HCT116 (cell line): ENCODE measurements at regions not wholly inside any gene's neighbourhood (a gene's known extent, or its start where the extent isn't known, plus 50 kb on each side); places are given as distances from the start of the nearest gene placed in this dataset.

Experiments used
- ATAC-seq: fragments of 200-7000 bp; cut with Tn5 transposase; 2 replicates; pipeline ENCODE4 v1.9.1; 2020; ENCODE audit warnings: mild to moderate bottlenecking, moderate library complexity
- BruUV-seq: library from RNA; stranded (reverse); fragments of 400-500 nt; replicated peaks from 2 replicates; lab custom pipeline; 2021; lab: Mats Ljungman, UMichigan
- CTCF ChIA-PET: fragments of 300-600 bp; sonication (Branson Sonifier 250); formaldehyde crosslinking; loops from one replicate; lab custom pipeline; 2021; ENCODE audit warnings: antibody characterized with exemption; lab: Charles Lee
- POLR2A ChIA-PET: fragments of 300-600, 350-600 bp; sonication (Branson Sonifier 250); formaldehyde crosslinking; loops from one replicate; lab custom pipeline; 2021; ENCODE audit warnings: antibody characterized with exemption; lab: Charles Lee
- RAD21 ChIA-PET, 2 experiments: fragments of 300-600 bp; sonication (Branson Sonifier 250); formaldehyde crosslinking; loops; one replicate each; lab custom pipeline; 2023; ENCODE audit warnings: low total read pairs in 2 of 2; ENCODE audit not compliant: uncharacterized antibody in 2 of 2, unreplicated experiment in 2 of 2, low non-redundant PET in 1 of 2; lab: Charles Lee
- DNase-seq: peaks from one replicate; pipeline ENCODE4 v3.0.0-alpha.2; 2010; ENCODE audit warnings: low read depth, low spot score
- H2AFZ ChIP-seq: fragments of 200-600 bp; shearing (Covaris generic), sonication (generic); 2 replicates; pipeline ENCODE4 v1.6.1; 2017; ENCODE audit warnings: low read depth, mixed run types, mixed read lengths, antibody characterized with exemption, low read length; ENCODE audit not compliant: poor library complexity, severe bottlenecking
- H3K27ac ChIP-seq: 2 replicates; pipeline ENCODE4 v1.5.1; 2012; ENCODE audit warnings: low read depth, low read length
- H3K27me3 ChIP-seq: fragments of 200-600 bp; sonication (generic); 2 replicates; pipeline ENCODE4 v1.6.1; 2016; ENCODE audit warnings: mixed run types, low read length, mixed read lengths; ENCODE audit not compliant: insufficient read depth
- H3K36me3 ChIP-seq, 2 experiments: fragments of 200-500 bp in 1 of 2; fragments of 200-600 bp in 1 of 2; sonication (Bioruptor generic) in 1 of 2; sonication (generic) in 1 of 2; 2 replicates each; pipeline versions ENCODE4 v1.5.1 to v1.6.1; 2014 to 2016; ENCODE audit warnings: low read length in 2 of 2, inconsistent platforms in 1 of 2, mixed read lengths in 1 of 2, mixed run types in 1 of 2; ENCODE audit not compliant: insufficient read depth in 2 of 2, control insufficient read depth in 1 of 2
- H3K4me1 ChIP-seq, 2 experiments: fragments of 200-600 bp in 1 of 2; sonication (generic) in 1 of 2; 2 replicates each; pipeline versions ENCODE4 v1.5.1 to v1.6.1; 2012 to 2017; ENCODE audit warnings: low read length in 2 of 2, inconsistent platforms in 1 of 2, mild to moderate bottlenecking in 1 of 2, mixed read lengths in 1 of 2, mixed run types in 1 of 2, moderate library complexity in 1 of 2; ENCODE audit not compliant: insufficient read depth in 2 of 2, control insufficient read depth in 1 of 2
- H3K4me2 ChIP-seq: fragments of 200-600 bp; sonication (generic); 2 replicates; pipeline ENCODE4 v1.6.1; 2017; ENCODE audit warnings: mixed run types, low read length, mixed read lengths
- H3K4me3 ChIP-seq, 2 experiments: fragments of 200-600 bp in 1 of 2; sonication (generic) in 1 of 2; replicated peaks in 1 of 2; 2 replicates each; pipeline ENCODE4 v1.5.1; 2011 to 2016; ENCODE audit warnings: low read length in 2 of 2, control low read depth in 1 of 2, low read depth in 1 of 2, mild to moderate bottlenecking in 1 of 2, mixed read lengths in 1 of 2, mixed run types in 1 of 2
- H3K79me2 ChIP-seq: fragments of 200-600 bp; sonication (generic); 2 replicates; pipeline ENCODE4 v1.6.1; 2017; ENCODE audit warnings: mild to moderate bottlenecking, mixed run types, low read length, moderate library complexity, mixed read lengths; ENCODE audit not compliant: insufficient read depth
- H3K9ac ChIP-seq: fragments of 200-600 bp; sonication (generic); 2 replicates; pipeline ENCODE4 v1.6.1; 2016; ENCODE audit warnings: low read length, mixed read lengths
- H3K9me2 ChIP-seq: fragments of 200-600 bp; sonication (generic), shearing (Covaris generic); 2 replicates; pipeline ENCODE4 v1.6.1; 2017; ENCODE audit warnings: mixed run types, mild to moderate bottlenecking, moderate library complexity; ENCODE audit not compliant: insufficient read depth
- H3K9me3 ChIP-seq, 2 experiments: fragments of 200-500 bp in 1 of 2; fragments of 200-600 bp in 1 of 2; sonication (Bioruptor generic) in 1 of 2; sonication (generic) in 1 of 2; 2 replicates each; pipeline ENCODE4 v1.6.1; 2014 to 2017; ENCODE audit warnings: low read length in 2 of 2, mixed read lengths in 2 of 2, inconsistent platforms in 1 of 2, low read depth in 1 of 2, mild to moderate bottlenecking in 1 of 2, mixed run types in 1 of 2, moderate library complexity in 1 of 2; ENCODE audit not compliant: control insufficient read depth in 1 of 2, insufficient read depth in 1 of 2
- H4K20me1 ChIP-seq: fragments of 200-600 bp; sonication (generic), shearing (Covaris generic); 2 replicates; pipeline ENCODE4 v1.6.1; 2017; ENCODE audit warnings: mixed run types, mild to moderate bottlenecking, moderate library complexity; ENCODE audit not compliant: insufficient read depth
- EGR1 ChIP-seq: IDR thresholded peaks from 2 replicates; pipeline ENCODE4 v1.6.1; 2012; ENCODE audit warnings: low read depth
- RAD21 ChIP-seq: IDR thresholded peaks from 2 replicates; pipeline ENCODE4 v1.6.1; 2012; ENCODE audit warnings: low read depth, mild to moderate bottlenecking
- SIN3A ChIP-seq: IDR thresholded peaks from 2 replicates; pipeline ENCODE4 v1.6.1; 2012; ENCODE audit warnings: low read depth
- TCF7L2 ChIP-seq: IDR thresholded peaks from 2 replicates; pipeline ENCODE4 v1.7.0; 2011; ENCODE audit warnings: borderline replicate concordance, inconsistent platforms; ENCODE audit not compliant: insufficient read depth, insufficient read length; ENCODE audit errors: extremely low read depth
- intact Hi-C: fragments of 100-400 bp; cut with micrococcal nuclease; formaldehyde crosslinking; loops from 2 replicates; pipeline ENCODE4 v1.10.0; 2022
- TF ChIP-seq, protein P1 (sequence below), 3 experiments: fragments of 200-600 bp in 1 of 3; sonication (generic) in 1 of 3; IDR thresholded peaks in 2 of 3; conservative IDR thresholded peaks in 1 of 3; 2 replicates each; pipeline ENCODE4 v1.5.1; 2012 to 2017; ENCODE audit warnings: low read depth in 2 of 3, low read length in 2 of 3, antibody characterized with exemption in 1 of 3, borderline replicate concordance in 1 of 3, control low read depth in 1 of 3, mild to moderate bottlenecking in 1 of 3, mixed read lengths in 1 of 3, mixed run types in 1 of 3, moderate library complexity in 1 of 3; ENCODE audit not compliant: insufficient read depth in 1 of 3
- TF ChIP-seq, protein P2 (sequence below): IDR thresholded peaks from 2 replicates; pipeline ENCODE4 v1.6.1; 2012; ENCODE audit warnings: low read depth

DNA sequence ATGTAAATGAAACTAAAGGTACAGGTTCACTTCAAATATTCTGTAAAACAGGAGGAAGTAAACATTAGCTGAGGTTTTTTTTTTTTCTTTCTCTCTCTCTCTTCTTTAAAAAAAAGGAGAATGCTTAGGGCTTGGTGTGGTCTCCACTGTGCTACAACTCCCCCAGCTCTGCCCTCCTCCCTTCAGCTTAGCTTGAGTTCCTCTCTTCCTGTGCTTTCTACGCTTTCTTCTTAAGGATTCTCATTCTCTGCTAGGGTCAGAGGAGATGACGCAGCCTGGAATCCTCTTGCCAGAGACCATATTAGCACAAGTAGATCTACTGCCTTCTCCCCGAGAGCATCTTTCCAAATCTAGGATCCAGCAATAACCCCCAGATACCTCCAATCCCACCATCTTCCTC is 69.1 kb upstream of the SNRK start (continued):
- TF ChIP-seq, protein P1, sequence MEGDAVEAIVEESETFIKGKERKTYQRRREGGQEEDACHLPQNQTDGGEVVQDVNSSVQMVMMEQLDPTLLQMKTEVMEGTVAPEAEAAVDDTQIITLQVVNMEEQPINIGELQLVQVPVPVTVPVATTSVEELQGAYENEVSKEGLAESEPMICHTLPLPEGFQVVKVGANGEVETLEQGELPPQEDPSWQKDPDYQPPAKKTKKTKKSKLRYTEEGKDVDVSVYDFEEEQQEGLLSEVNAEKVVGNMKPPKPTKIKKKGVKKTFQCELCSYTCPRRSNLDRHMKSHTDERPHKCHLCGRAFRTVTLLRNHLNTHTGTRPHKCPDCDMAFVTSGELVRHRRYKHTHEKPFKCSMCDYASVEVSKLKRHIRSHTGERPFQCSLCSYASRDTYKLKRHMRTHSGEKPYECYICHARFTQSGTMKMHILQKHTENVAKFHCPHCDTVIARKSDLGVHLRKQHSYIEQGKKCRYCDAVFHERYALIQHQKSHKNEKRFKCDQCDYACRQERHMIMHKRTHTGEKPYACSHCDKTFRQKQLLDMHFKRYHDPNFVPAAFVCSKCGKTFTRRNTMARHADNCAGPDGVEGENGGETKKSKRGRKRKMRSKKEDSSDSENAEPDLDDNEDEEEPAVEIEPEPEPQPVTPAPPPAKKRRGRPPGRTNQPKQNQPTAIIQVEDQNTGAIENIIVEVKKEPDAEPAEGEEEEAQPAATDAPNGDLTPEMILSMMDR (IDR thresholded peaks at IDR 0.05 in 2 of 3, conservative IDR thresholded peaks at IDR 0.05 in 1 of 3; ENCODE audit: borderline replicate concordance in 1 of 3, insufficient read depth in 1 of 3, low read depth in 2 of 3, low read length in 2 of 3): no peak

DNA sequence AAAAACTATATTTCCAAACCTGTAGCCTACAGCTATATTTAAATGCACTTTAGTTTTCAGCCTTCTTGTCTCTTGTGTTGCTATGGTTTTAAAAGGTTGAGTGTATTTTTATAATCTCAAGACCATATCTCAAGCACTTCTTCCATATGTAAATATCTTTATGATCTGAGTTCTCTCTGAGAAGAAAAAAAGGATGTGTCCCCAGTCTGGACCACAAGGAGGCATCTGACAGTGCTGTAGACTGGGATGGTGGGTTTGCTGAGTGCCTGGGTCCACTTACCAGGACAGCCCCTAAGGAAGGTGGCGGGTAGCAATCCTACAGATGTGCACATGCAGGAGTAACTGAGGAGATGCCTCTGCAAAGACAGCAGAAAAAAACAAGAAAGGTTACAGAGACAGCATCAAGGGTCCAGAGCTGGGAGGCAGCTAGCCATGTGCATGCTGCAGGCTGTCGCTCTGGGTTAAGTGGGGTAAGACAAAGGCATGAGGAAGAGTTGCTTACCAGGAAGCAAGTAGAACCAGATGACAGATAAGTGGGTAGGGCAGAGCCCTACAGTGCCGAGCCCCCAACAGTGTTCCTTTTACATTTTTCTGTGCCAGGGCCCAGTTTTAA is 70.6 kb upstream of the SNRK start:
- intact Hi-C loops: no loop called here
- H3K9me3 ChIP-seq: no peaks in the 10 kb centered on the region
- H3K36me3 ChIP-seq: no peaks in the 10 kb centered on the region
- no peaks in the 10 kb centered on the region for H3K27me3 ChIP-seq
- H3K4me3 ChIP-seq: no peak overlapping the region
- no peaks in the 10 kb centered on the region for H3K9me2 ChIP-seq
- TF ChIP-seq SIN3A: no peak
- TF ChIP-seq, protein P2, sequence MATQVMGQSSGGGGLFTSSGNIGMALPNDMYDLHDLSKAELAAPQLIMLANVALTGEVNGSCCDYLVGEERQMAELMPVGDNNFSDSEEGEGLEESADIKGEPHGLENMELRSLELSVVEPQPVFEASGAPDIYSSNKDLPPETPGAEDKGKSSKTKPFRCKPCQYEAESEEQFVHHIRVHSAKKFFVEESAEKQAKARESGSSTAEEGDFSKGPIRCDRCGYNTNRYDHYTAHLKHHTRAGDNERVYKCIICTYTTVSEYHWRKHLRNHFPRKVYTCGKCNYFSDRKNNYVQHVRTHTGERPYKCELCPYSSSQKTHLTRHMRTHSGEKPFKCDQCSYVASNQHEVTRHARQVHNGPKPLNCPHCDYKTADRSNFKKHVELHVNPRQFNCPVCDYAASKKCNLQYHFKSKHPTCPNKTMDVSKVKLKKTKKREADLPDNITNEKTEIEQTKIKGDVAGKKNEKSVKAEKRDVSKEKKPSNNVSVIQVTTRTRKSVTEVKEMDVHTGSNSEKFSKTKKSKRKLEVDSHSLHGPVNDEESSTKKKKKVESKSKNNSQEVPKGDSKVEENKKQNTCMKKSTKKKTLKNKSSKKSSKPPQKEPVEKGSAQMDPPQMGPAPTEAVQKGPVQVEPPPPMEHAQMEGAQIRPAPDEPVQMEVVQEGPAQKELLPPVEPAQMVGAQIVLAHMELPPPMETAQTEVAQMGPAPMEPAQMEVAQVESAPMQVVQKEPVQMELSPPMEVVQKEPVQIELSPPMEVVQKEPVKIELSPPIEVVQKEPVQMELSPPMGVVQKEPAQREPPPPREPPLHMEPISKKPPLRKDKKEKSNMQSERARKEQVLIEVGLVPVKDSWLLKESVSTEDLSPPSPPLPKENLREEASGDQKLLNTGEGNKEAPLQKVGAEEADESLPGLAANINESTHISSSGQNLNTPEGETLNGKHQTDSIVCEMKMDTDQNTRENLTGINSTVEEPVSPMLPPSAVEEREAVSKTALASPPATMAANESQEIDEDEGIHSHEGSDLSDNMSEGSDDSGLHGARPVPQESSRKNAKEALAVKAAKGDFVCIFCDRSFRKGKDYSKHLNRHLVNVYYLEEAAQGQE: no peak
- TF ChIP-seq, protein P1 (IDR thresholded peaks at IDR 0.05 in 2 of 3, conservative IDR thresholded peaks at IDR 0.05 in 1 of 3; ENCODE audit: borderline replicate concordance in 1 of 3, insufficient read depth in 1 of 3, low read depth in 2 of 3, low read length in 2 of 3): peak in 2 of 3 experiments; percentile 29 to 36; a peak in 2 of 6 replicates
- peak; percentile 7; the same call in 1 of the 2 replicates for TF ChIP-seq RAD21
- TF ChIP-seq TCF7L2: no peak
- no peak for TF ChIP-seq EGR1
- TF ChIP-seq, all 23 proteins: peak for 2
- no peaks in the 10 kb centered on the region for H3K79me2 ChIP-seq
- no peak overlapping the region for H3K9ac ChIP-seq
- ChIA-PET RAD21 (no interaction called here), POLR2A (no interaction called here), CTCF (no interaction called here)
- no peak overlapping the region for H3K4me2 ChIP-seq
- no peak overlapping the region for H3K27ac ChIP-seq
- no peak overlapping the region for H2AFZ ChIP-seq
- no peaks in the 10 kb centered on the region for H4K20me1 ChIP-seq
- DNase-seq (no peak), ATAC-seq (no peak)
- no TSS peak for BruUV-seq
- peaks cover 0 to 24% of the 10 kb centered on the region in 2 experiments; a peak in 2 of 4 replicates for H3K4me1 ChIP-seq
